ENCODE measurements at regions not wholly inside any gene's neighbourhood (a gene's known extent, or its start where the extent isn't known, plus 50 kb on each side); places are given as distances from the start of the nearest gene placed in this dataset.

GRCh38 chr15:53166684-53167201 lies 376.6 kb upstream of the ONECUT1 start:
- no peaks in the 10 kb centered on the region for H3K9me2 ChIP-seq (replicated peaks; ENCODE audit: insufficient read depth)
- no peaks in the 10 kb centered on the region for H3K4me1 ChIP-seq (ENCODE audit: insufficient read depth)
- H4K20me1 ChIP-seq (ENCODE audit: insufficient read depth, poor library complexity, severe bottlenecking), result no peaks in the 10 kb centered on the region
- no peak overlapping the region for H3K4me3 ChIP-seq
- WGBS (ENCODE audit: low lambda C conversion rate, missing lambda C conversion rate), result 82% methylated on average over 2 of the region's 2 CpGs
- no peak for DNase-seq (ENCODE audit: low spot score)
- no peaks in the 10 kb centered on the region for H3K9me3 ChIP-seq (ENCODE audit: low read depth)
- H3K36me3 ChIP-seq (replicated peaks; ENCODE audit: insufficient read depth, low read depth), result no peaks in the 10 kb centered on the region
- H2AFZ ChIP-seq, result no peak overlapping the region
- no peaks in the 10 kb centered on the region for H3K79me2 ChIP-seq
- TF ChIP-seq EZH2 (IDR thresholded peaks at IDR 0.05; ENCODE audit: borderline replicate concordance), result no peak
- no peak for TF ChIP-seq EZH2phosphoT487 (IDR thresholded peaks at IDR 0.05; ENCODE audit: low read depth, severe bottlenecking, unreplicated experiment)
- TF ChIP-seq, protein P1, sequence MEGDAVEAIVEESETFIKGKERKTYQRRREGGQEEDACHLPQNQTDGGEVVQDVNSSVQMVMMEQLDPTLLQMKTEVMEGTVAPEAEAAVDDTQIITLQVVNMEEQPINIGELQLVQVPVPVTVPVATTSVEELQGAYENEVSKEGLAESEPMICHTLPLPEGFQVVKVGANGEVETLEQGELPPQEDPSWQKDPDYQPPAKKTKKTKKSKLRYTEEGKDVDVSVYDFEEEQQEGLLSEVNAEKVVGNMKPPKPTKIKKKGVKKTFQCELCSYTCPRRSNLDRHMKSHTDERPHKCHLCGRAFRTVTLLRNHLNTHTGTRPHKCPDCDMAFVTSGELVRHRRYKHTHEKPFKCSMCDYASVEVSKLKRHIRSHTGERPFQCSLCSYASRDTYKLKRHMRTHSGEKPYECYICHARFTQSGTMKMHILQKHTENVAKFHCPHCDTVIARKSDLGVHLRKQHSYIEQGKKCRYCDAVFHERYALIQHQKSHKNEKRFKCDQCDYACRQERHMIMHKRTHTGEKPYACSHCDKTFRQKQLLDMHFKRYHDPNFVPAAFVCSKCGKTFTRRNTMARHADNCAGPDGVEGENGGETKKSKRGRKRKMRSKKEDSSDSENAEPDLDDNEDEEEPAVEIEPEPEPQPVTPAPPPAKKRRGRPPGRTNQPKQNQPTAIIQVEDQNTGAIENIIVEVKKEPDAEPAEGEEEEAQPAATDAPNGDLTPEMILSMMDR (IDR thresholded peaks at IDR 0.05; ENCODE audit: poor library complexity), result no peak
- H3K27ac ChIP-seq, result no peak overlapping the region
- H3K27me3 ChIP-seq, result no peaks in the 10 kb centered on the region
- H3K4me2 ChIP-seq, result no peak overlapping the region

DNA sequence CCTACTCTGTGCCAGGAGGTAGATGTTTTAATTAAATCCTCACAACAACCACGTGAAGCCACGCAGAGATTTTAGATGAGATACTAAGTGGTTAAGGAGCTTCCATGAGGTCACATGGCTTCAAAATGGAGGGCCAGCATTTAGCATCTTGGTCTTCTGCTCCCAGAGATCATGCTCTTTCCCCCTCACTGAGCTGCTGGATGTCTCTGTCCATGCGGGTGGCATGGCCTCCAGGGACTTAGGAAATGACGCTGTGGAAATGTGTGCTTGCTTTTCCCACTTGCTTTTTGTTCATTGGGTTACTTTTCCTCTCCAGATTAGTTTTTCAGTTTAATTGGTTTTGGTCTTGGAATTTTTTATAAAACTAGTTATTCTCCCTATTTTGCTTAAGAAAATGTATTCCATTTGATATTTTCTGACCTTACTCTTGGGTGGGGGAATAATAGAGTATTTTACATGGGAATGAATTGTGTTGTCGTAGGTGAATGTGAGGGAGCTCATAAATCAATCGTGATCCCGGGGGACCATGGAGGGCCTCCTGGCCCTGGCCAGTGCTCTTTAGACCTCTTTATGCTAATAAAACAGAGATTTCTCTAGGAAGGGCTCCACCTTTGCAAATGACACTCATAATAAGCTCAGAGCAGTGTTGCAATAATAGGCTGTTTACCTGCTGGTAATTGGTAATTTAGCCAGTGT lies 376.0 kb upstream of the ONECUT1 start:
- no peaks in the 10 kb centered on the region for H3K79me2 ChIP-seq
- H3K9me3 ChIP-seq (ENCODE audit: low read depth), result no peaks in the 10 kb centered on the region
- no peak overlapping the region for H2AFZ ChIP-seq
- no peak overlapping the region for H3K4me2 ChIP-seq
- H3K36me3 ChIP-seq (replicated peaks; ENCODE audit: insufficient read depth, low read depth), result no peaks in the 10 kb centered on the region
- WGBS (ENCODE audit: low lambda C conversion rate, missing lambda C conversion rate), result 82% methylated on average over 7 of the region's 7 CpGs
- no peaks in the 10 kb centered on the region for H3K9me2 ChIP-seq (replicated peaks; ENCODE audit: insufficient read depth)
- no peaks in the 10 kb centered on the region for H3K4me1 ChIP-seq (ENCODE audit: insufficient read depth)
- no peak for DNase-seq (ENCODE audit: low spot score)
- no peak overlapping the region for H3K27ac ChIP-seq
- no peak overlapping the region for H3K4me3 ChIP-seq
- no peaks in the 10 kb centered on the region for H4K20me1 ChIP-seq (ENCODE audit: insufficient read depth, poor library complexity, severe bottlenecking)
- TF ChIP-seq EZH2phosphoT487 (IDR thresholded peaks at IDR 0.05; ENCODE audit: low read depth, severe bottlenecking, unreplicated experiment) (no peak), EZH2 (IDR thresholded peaks at IDR 0.05; ENCODE audit: borderline replicate concordance) (no peak)
- TF ChIP-seq, protein P1 (IDR thresholded peaks at IDR 0.05; ENCODE audit: poor library complexity), result no peak
- no peaks in the 10 kb centered on the region for H3K27me3 ChIP-seq

DNA sequence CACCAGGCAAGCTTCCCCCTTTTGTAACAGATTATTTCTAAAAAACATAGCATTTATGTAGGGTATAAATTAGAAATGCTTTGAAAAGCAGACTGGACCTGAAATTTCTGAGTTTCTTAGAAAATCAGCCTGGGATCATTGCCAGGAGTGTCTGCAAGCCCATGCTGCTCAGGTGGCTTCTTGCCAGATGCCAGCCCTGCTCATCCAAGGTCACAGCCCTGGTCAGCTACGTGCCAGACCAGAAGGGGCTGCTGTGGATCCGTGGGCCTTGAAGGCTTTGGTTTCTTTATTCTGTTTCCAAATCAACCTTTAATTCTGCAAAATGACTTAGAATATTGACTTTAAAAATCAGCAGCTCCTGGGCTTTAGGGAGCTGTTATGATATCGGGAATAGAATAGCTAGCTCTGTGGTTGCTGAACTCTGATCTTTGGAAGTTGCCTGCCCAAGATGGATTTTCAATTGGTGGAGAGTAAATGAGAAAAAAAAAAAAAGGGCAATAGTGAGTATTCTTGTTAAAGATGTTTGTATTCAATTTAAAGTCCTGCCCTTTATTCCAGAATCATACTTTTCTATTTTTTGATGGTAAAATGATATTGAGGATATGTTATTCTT lies 370.1 kb upstream of the ONECUT1 start:
- H3K9me3 ChIP-seq (ENCODE audit: low read depth), result no peaks in the 10 kb centered on the region
- H3K27ac ChIP-seq, result no peak overlapping the region
- no peaks in the 10 kb centered on the region for H4K20me1 ChIP-seq (ENCODE audit: insufficient read depth, poor library complexity, severe bottlenecking)
- H3K4me1 ChIP-seq (ENCODE audit: insufficient read depth), result no peaks in the 10 kb centered on the region
- 68% methylated on average over 3 of the region's 3 CpGs for WGBS (ENCODE audit: low lambda C conversion rate, missing lambda C conversion rate)
- no peaks in the 10 kb centered on the region for H3K79me2 ChIP-seq
- no peak overlapping the region for H3K4me3 ChIP-seq
- no peaks in the 10 kb centered on the region for H3K36me3 ChIP-seq (replicated peaks; ENCODE audit: insufficient read depth, low read depth)
- TF ChIP-seq, protein P1 (IDR thresholded peaks at IDR 0.05; ENCODE audit: poor library complexity), result no peak
- no peak for TF ChIP-seq EZH2phosphoT487 (IDR thresholded peaks at IDR 0.05; ENCODE audit: low read depth, severe bottlenecking, unreplicated experiment)
- TF ChIP-seq EZH2 (IDR thresholded peaks at IDR 0.05; ENCODE audit: borderline replicate concordance), result no peak
- no peak for DNase-seq (ENCODE audit: low spot score)
- H3K27me3 ChIP-seq, result no peaks in the 10 kb centered on the region
- no peak overlapping the region for H3K4me2 ChIP-seq
- H3K9me2 ChIP-seq (replicated peaks; ENCODE audit: insufficient read depth), result no peaks in the 10 kb centered on the region
- no peak overlapping the region for H2AFZ ChIP-seq
